ENCODE measurements at regions not wholly inside any gene's neighbourhood (a gene's known extent, or its start where the extent isn't known, plus 50 kb on each side); places are given as distances from the start of the nearest gene placed in this dataset.

- Histone ChIP-seq H3K4me1 (ENCODE audit: control insufficient read depth in 1 of 2, insufficient read depth in 2 of 2, low read length in 2 of 2) (peaks cover 0 to 2% of the 10 kb centered on the region in 2 experiments; a peak in 1 of 4 replicates), H3K9me2 (ENCODE audit: insufficient read depth) (no peaks in the 10 kb centered on the region), H3K36me3 (ENCODE audit: control insufficient read depth in 1 of 2, insufficient read depth in 2 of 2, low read length in 2 of 2) (no peaks in the 10 kb centered on the region), H3K79me2 (ENCODE audit: insufficient read depth, low read length) (no peaks in the 10 kb centered on the region), H2AFZ (ENCODE audit: low read depth, low read length, poor library complexity, severe bottlenecking) (no peak overlapping the region), H3K9ac (ENCODE audit: low read length) (no peak overlapping the region), H3K4me2 (ENCODE audit: low read length) (no peak overlapping the region), H3K4me3 (replicated peaks in 1 of 2; ENCODE audit: low read depth in 1 of 2, low read length in 2 of 2) (no peak overlapping the region), H3K27me3 (ENCODE audit: insufficient read depth, low read length) (peaks cover 7% of the 10 kb centered on the region; the same call in 1 of the 2 replicates), H3K9me3 (ENCODE audit: control insufficient read depth in 1 of 2, insufficient read depth in 1 of 2, low read depth in 1 of 2, low read length in 2 of 2) (no peaks in the 10 kb centered on the region), H3K27ac (ENCODE audit: low read depth, low read length) (no peak overlapping the region), H4K20me1 (ENCODE audit: insufficient read depth) (no peaks in the 10 kb centered on the region)
- CTCF ChIA-PET = no interaction called here
- POLR2A ChIA-PET = no interaction called here
- BruUV-seq (replicated peaks) = no TSS peak
- intact Hi-C loops (cut with micrococcal nuclease) = no loop called here
- no peak for TF ChIP-seq ZNF274 (IDR thresholded peaks at IDR 0.05; ENCODE audit: low read depth, low read length)
- no peak for TF ChIP-seq YY1 (IDR thresholded peaks at IDR 0.05; ENCODE audit: extremely low read depth, insufficient replicate concordance, low read depth, low read length)
- no peak for TF ChIP-seq SIN3A (IDR thresholded peaks at IDR 0.05; ENCODE audit: low read depth)
- TF ChIP-seq POLR2A (IDR thresholded peaks at IDR 0.05; ENCODE audit: borderline replicate concordance, extremely low read depth, insufficient read depth, insufficient read length) = no peak
- no peak for TF ChIP-seq TCF7L2 (IDR thresholded peaks at IDR 0.05; ENCODE audit: borderline replicate concordance, extremely low read depth, insufficient read depth, insufficient read length)
- no peak for TF ChIP-seq JUND (IDR thresholded peaks at IDR 0.05)
- TF ChIP-seq SRF (IDR thresholded peaks at IDR 0.05; ENCODE audit: low read depth) = no peak
- TF ChIP-seq CBX3 (IDR thresholded peaks at IDR 0.05; ENCODE audit: low read depth) = no peak
- TF ChIP-seq CEBPB (IDR thresholded peaks at IDR 0.05; ENCODE audit: low read depth) = no peak
- TF ChIP-seq EZH2phosphoT487 (IDR thresholded peaks at IDR 0.05; ENCODE audit: borderline replicate concordance) = no peak
- no peak for TF ChIP-seq FOSL1 (IDR thresholded peaks at IDR 0.05; ENCODE audit: low read depth)
- RAD21 ChIA-PET (ENCODE audit: low non-redundant PET in 1 of 2, low total read pairs in 2 of 2, uncharacterized antibody in 2 of 2, unreplicated experiment in 2 of 2) = no interaction called here
- DNase-seq (ENCODE audit: low read depth, low spot score) (no peak), ATAC-seq (no peak)
Measured at GRCh38 chr1:182002570-182002969, 58.9 kb downstream of the ZNF648 start.

DNA sequence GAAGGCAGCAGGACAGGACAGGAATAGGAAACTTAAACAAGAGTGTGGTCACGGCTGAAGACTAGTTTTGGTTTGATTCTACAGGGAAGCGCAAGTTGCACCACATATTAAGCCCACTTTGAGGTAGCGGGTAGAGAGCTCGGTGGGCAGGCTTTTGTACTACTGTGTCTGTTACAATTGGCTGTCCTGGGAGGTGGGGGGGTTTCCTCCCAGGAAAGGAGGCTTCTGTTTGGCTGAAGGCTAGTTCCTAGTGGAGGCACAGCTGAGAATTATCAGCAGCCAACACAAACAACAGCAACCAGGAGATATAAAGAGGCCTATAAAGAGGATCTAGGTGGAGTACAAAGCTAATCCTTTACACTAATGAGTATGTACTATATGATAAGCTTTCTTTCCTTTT, 62.7 kb downstream of the ZNF648 start:
- Histone ChIP-seq H3K27me3 (ENCODE audit: insufficient read depth, low read length) (peaks cover 26% of the 10 kb centered on the region), H3K4me1 (ENCODE audit: control insufficient read depth in 1 of 2, insufficient read depth in 2 of 2, low read length in 2 of 2) (no peaks in the 10 kb centered on the region), H3K4me3 (replicated peaks in 1 of 2; ENCODE audit: low read depth in 1 of 2, low read length in 2 of 2) (no peak overlapping the region), H4K20me1 (ENCODE audit: insufficient read depth) (no peaks in the 10 kb centered on the region), H3K9ac (ENCODE audit: low read length) (no peak overlapping the region), H2AFZ (ENCODE audit: low read depth, low read length, poor library complexity, severe bottlenecking) (no peak overlapping the region), H3K4me2 (ENCODE audit: low read length) (no peak overlapping the region), H3K27ac (ENCODE audit: low read depth, low read length) (no peak overlapping the region), H3K36me3 (ENCODE audit: control insufficient read depth in 1 of 2, insufficient read depth in 2 of 2, low read length in 2 of 2) (no peaks in the 10 kb centered on the region), H3K79me2 (ENCODE audit: insufficient read depth, low read length) (no peaks in the 10 kb centered on the region), H3K9me2 (ENCODE audit: insufficient read depth) (no peaks in the 10 kb centered on the region), H3K9me3 (ENCODE audit: control insufficient read depth in 1 of 2, insufficient read depth in 1 of 2, low read depth in 1 of 2, low read length in 2 of 2) (no peaks in the 10 kb centered on the region)
- ATAC-seq = no peak
- ChIA-PET CTCF (no interaction called here), RAD21 (ENCODE audit: low non-redundant PET in 1 of 2, low total read pairs in 2 of 2, uncharacterized antibody in 2 of 2, unreplicated experiment in 2 of 2) (no interaction called here), POLR2A (no interaction called here)
- DNase-seq (ENCODE audit: low read depth, low spot score) = no peak
- intact Hi-C loops (cut with micrococcal nuclease) = no loop called here
- TF ChIP-seq FOSL1 (IDR thresholded peaks at IDR 0.05; ENCODE audit: low read depth) = no peak
- no peak for TF ChIP-seq RAD21 (IDR thresholded peaks at IDR 0.05; ENCODE audit: low read depth)
- TF ChIP-seq SP1 (IDR thresholded peaks at IDR 0.05; ENCODE audit: low read depth) = no peak
- TF ChIP-seq ZBTB33 (IDR thresholded peaks at IDR 0.05; ENCODE audit: extremely low read depth, insufficient replicate concordance, low read length) = no peak
- no peak for TF ChIP-seq POLR2AphosphoS5 (IDR thresholded peaks at IDR 0.05; ENCODE audit: low read depth, low read length)
- TF ChIP-seq ZNF274 (IDR thresholded peaks at IDR 0.05; ENCODE audit: low read depth, low read length) = no peak
- TF ChIP-seq ZFX (IDR thresholded peaks at IDR 0.05) = no peak
- BruUV-seq (replicated peaks) = no TSS peak
